NB4 (cell line): ENCODE measurements at regions not wholly inside any gene's neighbourhood (a gene's known extent, or its start where the extent isn't known, plus 50 kb on each side); places are given as distances from the start of the nearest gene placed in this dataset.
"Not testable (repeated sequence)": the region's sequence is repeated elsewhere in the genome, so short reads cannot be mapped to it uniquely, and the experiment has no call there.

Source experiments
- DNase-seq: peaks from one replicate; pipeline ENCODE4 v3.0.0; 2010; ENCODE audit warnings: low read depth
- H3K4me3 ChIP-seq: one replicate; pipeline ENCODE4 v1.5.1; 2011; ENCODE audit warnings: mild to moderate bottlenecking, low read depth, low read length, moderate library complexity
- MYC ChIP-seq: IDR thresholded peaks from 2 replicates; pipeline ENCODE4 v1.6.1; 2011; ENCODE audit warnings: low read depth, low read length
- POLR2A ChIP-seq: IDR thresholded peaks from 2 replicates; pipeline ENCODE4 v1.6.1; 2011; ENCODE audit warnings: mild to moderate bottlenecking; ENCODE audit not compliant: insufficient read length; ENCODE audit errors: extremely low read depth
- TF ChIP-seq, protein P1 (sequence below): IDR thresholded peaks from 2 replicates; pipeline ENCODE4 v1.6.1; 2011; ENCODE audit warnings: low read depth, low read length
- TF ChIP-seq, protein P2 (sequence below): IDR thresholded peaks from one replicate; pipeline ENCODE4 v1.5.1; 2012; ENCODE audit warnings: low read depth, low read length

DNA sequence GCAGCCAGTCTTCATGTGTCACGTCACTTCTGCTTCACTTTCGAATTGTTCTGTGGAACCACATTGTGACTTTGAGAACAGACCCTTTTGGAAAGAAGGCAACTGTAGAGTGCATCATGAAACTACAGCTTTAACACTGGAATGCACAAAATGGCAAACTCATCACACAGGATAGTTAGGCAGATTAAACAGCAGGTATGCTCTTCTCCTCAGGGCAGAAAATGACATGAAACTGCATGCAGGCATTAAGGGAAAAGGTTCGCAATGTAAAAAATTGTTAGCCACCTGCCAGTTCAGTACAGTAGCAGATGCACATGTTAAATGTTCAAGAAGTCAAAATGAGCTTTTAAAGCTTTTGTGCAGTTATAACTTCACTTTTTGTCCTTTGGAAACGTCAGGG, 864.6 kb upstream of the IGFBP7 start:
- TF ChIP-seq, protein P1, sequence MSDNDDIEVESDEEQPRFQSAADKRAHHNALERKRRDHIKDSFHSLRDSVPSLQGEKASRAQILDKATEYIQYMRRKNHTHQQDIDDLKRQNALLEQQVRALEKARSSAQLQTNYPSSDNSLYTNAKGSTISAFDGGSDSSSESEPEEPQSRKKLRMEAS, result no peak
- TF ChIP-seq POLR2A (no peak), MYC (no peak)
- TF ChIP-seq, protein P2, sequence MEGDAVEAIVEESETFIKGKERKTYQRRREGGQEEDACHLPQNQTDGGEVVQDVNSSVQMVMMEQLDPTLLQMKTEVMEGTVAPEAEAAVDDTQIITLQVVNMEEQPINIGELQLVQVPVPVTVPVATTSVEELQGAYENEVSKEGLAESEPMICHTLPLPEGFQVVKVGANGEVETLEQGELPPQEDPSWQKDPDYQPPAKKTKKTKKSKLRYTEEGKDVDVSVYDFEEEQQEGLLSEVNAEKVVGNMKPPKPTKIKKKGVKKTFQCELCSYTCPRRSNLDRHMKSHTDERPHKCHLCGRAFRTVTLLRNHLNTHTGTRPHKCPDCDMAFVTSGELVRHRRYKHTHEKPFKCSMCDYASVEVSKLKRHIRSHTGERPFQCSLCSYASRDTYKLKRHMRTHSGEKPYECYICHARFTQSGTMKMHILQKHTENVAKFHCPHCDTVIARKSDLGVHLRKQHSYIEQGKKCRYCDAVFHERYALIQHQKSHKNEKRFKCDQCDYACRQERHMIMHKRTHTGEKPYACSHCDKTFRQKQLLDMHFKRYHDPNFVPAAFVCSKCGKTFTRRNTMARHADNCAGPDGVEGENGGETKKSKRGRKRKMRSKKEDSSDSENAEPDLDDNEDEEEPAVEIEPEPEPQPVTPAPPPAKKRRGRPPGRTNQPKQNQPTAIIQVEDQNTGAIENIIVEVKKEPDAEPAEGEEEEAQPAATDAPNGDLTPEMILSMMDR, result no peak
- no peak overlapping the region for H3K4me3 ChIP-seq
- no peak for DNase-seq

DNA sequence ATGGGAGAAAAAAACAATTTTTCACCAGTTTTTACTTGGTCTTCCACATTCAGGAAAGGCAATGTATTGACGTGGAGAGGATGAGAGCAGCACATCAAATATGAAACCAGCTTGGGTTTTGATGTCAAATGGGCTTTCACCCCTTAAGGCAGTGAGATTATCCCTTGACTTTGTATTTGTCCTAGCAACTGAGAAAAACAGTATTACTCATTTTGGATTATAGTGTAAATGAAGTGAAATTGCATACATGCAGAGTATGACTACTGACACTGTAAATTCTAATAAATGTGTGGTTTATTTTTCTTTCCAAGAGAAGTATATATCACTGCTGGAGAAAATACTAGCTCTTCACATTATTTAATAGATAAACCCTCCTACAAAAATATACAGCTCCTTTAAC, 863.6 kb upstream of the IGFBP7 start:
- TF ChIP-seq POLR2A (no peak), MYC (no peak)
- TF ChIP-seq, protein P1, result no peak
- TF ChIP-seq, protein P2, result no peak
- no peak for DNase-seq
- H3K4me3 ChIP-seq, result no peak overlapping the region

DNA sequence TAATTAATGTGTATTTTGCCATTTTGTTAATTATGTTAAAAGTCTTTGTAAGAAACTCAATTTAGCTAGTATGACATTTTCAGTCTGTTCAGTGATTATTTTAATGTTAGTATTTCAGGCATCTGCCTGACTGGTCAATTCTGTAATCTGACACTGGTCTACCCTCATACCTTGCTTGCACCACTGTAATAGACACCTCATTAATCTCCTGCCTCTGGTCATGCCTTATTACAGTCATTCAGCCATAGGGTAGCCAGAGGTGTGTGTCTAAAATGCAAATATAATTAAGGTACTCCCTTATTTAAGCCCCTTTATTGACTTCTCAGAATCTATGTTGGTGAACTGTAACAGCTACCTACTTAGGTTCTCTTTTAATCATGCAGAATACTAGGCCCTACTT, 861.1 kb upstream of the IGFBP7 start:
- no peak overlapping the region for H3K4me3 ChIP-seq

DNA sequence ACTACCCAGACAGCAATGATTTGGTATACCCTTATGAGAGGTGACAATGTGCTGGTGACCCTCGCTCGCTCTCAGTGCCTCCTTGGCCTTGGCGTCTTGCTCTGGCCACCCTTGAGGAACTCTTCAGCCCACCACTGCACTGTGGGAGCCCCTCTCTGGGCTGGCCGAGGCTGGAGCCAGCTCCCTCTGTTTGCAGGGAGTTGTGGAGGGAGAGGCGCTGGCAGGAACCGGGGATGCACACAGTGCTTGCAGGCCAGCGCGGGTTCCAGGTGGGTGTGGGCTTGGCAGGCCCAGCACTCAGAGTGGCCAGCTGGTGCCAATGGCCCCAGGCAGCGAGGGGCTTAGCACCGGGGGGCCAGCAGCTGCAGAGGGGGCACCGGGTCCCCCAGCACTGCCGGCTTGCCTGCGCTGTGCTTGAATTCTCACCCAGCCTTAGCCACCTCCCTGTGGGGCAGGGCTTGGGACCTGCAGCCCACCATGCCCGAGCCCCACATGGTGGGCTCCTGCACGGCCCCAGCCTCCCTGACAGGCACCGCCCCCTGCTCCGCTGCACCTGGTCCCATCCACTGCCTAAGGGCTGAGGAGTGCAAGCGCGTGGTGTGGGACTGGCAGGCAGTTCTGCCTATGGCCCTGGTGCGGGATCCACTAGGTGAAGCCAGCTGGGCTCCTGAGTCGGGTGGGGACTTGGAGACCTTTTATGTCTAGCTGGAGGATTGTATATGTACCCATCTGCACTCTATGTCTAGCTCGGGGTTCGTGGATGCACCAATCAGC, 857.0 kb upstream of the IGFBP7 start:
- no peak for DNase-seq
- TF ChIP-seq MYC (no peak), POLR2A (no peak)
- TF ChIP-seq, protein P1, result no peak
- TF ChIP-seq, protein P2, result no peak
- H3K4me3 ChIP-seq, result no peak overlapping the region

More for the DNA sequence above, 861.1 kb upstream of the IGFBP7 start:
- TF ChIP-seq, protein P2, result no peak
- TF ChIP-seq MYC (no peak), POLR2A (no peak)
- TF ChIP-seq, protein P1, result no peak
- no peak for DNase-seq

DNA sequence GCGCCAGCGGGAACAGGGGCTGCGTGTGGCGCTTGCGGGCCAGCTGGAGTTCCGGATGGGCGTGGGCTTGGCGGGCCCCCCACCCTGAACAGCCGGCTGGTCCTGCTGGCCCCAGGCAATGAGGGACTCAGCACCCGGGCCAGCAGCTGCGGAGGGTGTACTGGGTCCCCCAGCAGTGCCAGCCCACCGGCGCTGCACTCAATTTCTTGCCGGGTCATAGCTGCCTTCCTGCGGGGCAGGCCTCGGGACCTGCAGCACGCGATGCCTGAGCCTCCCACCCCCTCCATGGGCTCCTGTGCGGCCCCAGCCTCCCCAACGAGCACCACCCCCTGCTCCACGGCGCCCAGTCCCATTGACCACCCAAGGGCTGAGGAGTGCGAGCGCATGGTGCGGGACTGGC, 855.2 kb upstream of the IGFBP7 start:
- not testable (repeated sequence) for DNase-seq, H3K4me3 ChIP-seq

DNA sequence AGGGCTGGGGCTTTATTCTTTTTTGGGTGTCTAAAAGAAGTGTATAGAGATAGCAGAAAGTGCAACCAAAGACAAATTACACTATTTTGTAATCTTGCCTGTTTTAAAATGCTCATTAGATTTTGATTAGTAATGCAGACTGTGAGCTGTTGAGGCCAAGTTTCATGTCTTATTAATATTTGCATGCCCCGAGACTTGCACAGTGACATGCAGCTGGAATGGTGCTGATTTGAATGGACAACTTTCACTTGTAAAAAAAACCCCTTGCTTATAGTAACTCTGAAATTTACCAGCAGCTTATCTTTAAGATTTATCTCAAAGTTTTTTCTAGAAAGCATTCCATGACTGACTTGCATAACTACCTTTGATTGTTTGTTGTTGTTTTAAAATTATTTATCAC, 835.1 kb upstream of the IGFBP7 start:
- H3K4me3 ChIP-seq, result no peak overlapping the region
- no peak for TF ChIP-seq POLR2A
- TF ChIP-seq, protein P2, result no peak
- no peak for DNase-seq
